Activated CD4-positive, alpha-beta memory T cell treated with anti-CD3 and anti-CD28 coated beads for 36 hours (primary cell): ENCODE measurements at regions not wholly inside any gene's neighbourhood (a gene's known extent, or its start where the extent isn't known, plus 50 kb on each side); places are given as distances from the start of the nearest gene placed in this dataset.
A peak's percentile ranks its signal among the peaks of the same experiment; 100 is the strongest.
"Not testable (repeated sequence)": the region's sequence is repeated elsewhere in the genome, so short reads cannot be mapped to it uniquely, and the experiment has no call there.

Experiments
- CTCF ChIA-PET: fragments of 350-600 bp; sonication (Branson Sonifier 250); formaldehyde crosslinking; loops from one replicate; lab custom pipeline; 2021; ENCODE audit warnings: antibody characterized with exemption, inconsistent platforms; lab: Charles Lee
- POLR2A ChIA-PET: fragments of 350-600 bp; sonication (Branson Sonifier 250); formaldehyde crosslinking; loops from one replicate; lab custom pipeline; 2021; ENCODE audit warnings: antibody characterized with exemption; lab: Charles Lee
- DNase-seq: peaks from one replicate; pipeline ENCODE4 v3.0.0-alpha.2; 2020
- H3K27ac Mint-ChIP-seq: one replicate; pipeline ENCODE4 v1.8.0; 2021; ENCODE audit warnings: mixed read lengths
- H3K27me3 Mint-ChIP-seq: one replicate; pipeline ENCODE4 v1.8.0; 2021; ENCODE audit warnings: mixed read lengths
- H3K36me3 Mint-ChIP-seq: one replicate; pipeline ENCODE4 v1.8.0; 2021; ENCODE audit warnings: mixed read lengths
- H3K4me1 Mint-ChIP-seq: one replicate; pipeline ENCODE4 v1.8.0; 2021; ENCODE audit warnings: low read depth, mixed read lengths
- H3K4me3 Mint-ChIP-seq: one replicate; pipeline ENCODE4 v1.8.0; 2021; ENCODE audit warnings: mild to moderate bottlenecking, mixed read lengths
- H3K9me3 Mint-ChIP-seq: one replicate; pipeline ENCODE4 v1.8.0; 2021; ENCODE audit warnings: mixed read lengths
- intact Hi-C: fragments of 100-400 bp; cut with micrococcal nuclease; formaldehyde crosslinking; loops from one replicate; pipeline ENCODE4 v1.15.1; 2023

GRCh38 chr2:105674859-105675541, 69.7 kb upstream of the NCK2 start:
- Mint-ChIP-seq H3K36me3 (peaks cover 2% of the 10 kb centered on the region), H3K4me3 (no peak overlapping the region), H3K4me1 (peaks cover 33% of the 10 kb centered on the region), H3K27me3 (no peaks in the 10 kb centered on the region), H3K27ac (peak overlapping the region; percentile 84), H3K9me3 (no peaks in the 10 kb centered on the region)
- POLR2A ChIA-PET, result interaction anchor here (1.6 kb wide), 1 partner anchor 71 kb away, joined by 7 read pairs; no protein-coding TSS in a partner anchor
- intact Hi-C loops, result loop anchor here (1.0 to 10.0 kb wide), 7 partner anchors 24 to 250 kb away; no protein-coding TSS in a partner anchor
- CTCF ChIA-PET, result interaction anchor here (1.4 kb wide), 1 partner anchor 12 kb away, joined by 4 read pairs; no protein-coding TSS in a partner anchor
- peak; percentile 86 for DNase-seq

GRCh38 chr2:105674401-105674800, 70.3 kb upstream of the NCK2 start:
- Mint-ChIP-seq H3K27ac (peak overlapping the region; percentile 63), H3K27me3 (no peaks in the 10 kb centered on the region), H3K36me3 (peaks cover 2% of the 10 kb centered on the region), H3K4me3 (no peak overlapping the region), H3K9me3 (no peaks in the 10 kb centered on the region), H3K4me1 (peaks cover 33% of the 10 kb centered on the region)
- ChIA-PET CTCF (no interaction called here), POLR2A (interaction anchor here (1.6 kb wide), 1 partner anchor 72 kb away, joined by 7 read pairs; no protein-coding TSS in a partner anchor)
- DNase-seq, result no peak
- intact Hi-C loops, result loop anchor here (2.0 to 10.0 kb wide), 4 partner anchors 24 to 250 kb away; no protein-coding TSS in a partner anchor

- intact Hi-C loops, result loop anchor here (10.0 kb wide), 2 partner anchors 184 to 254 kb away; no protein-coding TSS in a partner anchor
- POLR2A ChIA-PET, result no interaction called here
- peaks cover 5% of the 10 kb centered on the region for H3K36me3 Mint-ChIP-seq
- no peak for DNase-seq
- H3K27me3 Mint-ChIP-seq, result peaks cover 3% of the 10 kb centered on the region
- no peak overlapping the region for H3K4me3 Mint-ChIP-seq
- H3K27ac Mint-ChIP-seq, result no peak overlapping the region
- H3K9me3 Mint-ChIP-seq, result peaks cover 15% of the 10 kb centered on the region
- peaks cover 20% of the 10 kb centered on the region for H3K4me1 Mint-ChIP-seq
- CTCF ChIA-PET, result no interaction called here
Observed at GRCh38 chr2:105671156-105671555, 73.6 kb upstream of the NCK2 start.

GRCh38 chr2:105669384-105669891, 75.3 kb upstream of the NCK2 start:
- Mint-ChIP-seq H3K27me3 (peaks cover 3% of the 10 kb centered on the region), H3K36me3 (peaks cover 9% of the 10 kb centered on the region), H3K4me3 (no peak overlapping the region), H3K4me1 (peaks cover 3% of the 10 kb centered on the region), H3K27ac (no peak overlapping the region), H3K9me3 (peaks cover 28% of the 10 kb centered on the region)
- DNase-seq, result no peak
- intact Hi-C loops, result no loop called here
- CTCF ChIA-PET, result no interaction called here
- POLR2A ChIA-PET, result no interaction called here

- ChIA-PET POLR2A (no interaction called here), CTCF (no interaction called here)
- H3K36me3 Mint-ChIP-seq, result peaks cover 9% of the 10 kb centered on the region
- intact Hi-C loops, result no loop called here
- DNase-seq, result no peak
- H3K27ac Mint-ChIP-seq, result no peak overlapping the region
- peaks cover 28% of the 10 kb centered on the region for H3K9me3 Mint-ChIP-seq
- H3K27me3 Mint-ChIP-seq, result peaks cover 5% of the 10 kb centered on the region
- no peaks in the 10 kb centered on the region for H3K4me1 Mint-ChIP-seq
- no peak overlapping the region for H3K4me3 Mint-ChIP-seq
Observed at GRCh38 chr2:105665480-105665879, 79.2 kb upstream of the NCK2 start.

- H3K4me1 Mint-ChIP-seq, result no peaks in the 10 kb centered on the region
- H3K27me3 Mint-ChIP-seq, result peaks cover 2% of the 10 kb centered on the region
- no peak overlapping the region for H3K4me3 Mint-ChIP-seq
- ChIA-PET POLR2A (no interaction called here), CTCF (no interaction called here)
- intact Hi-C loops, result no loop called here
- no peak overlapping the region for H3K27ac Mint-ChIP-seq
- peaks cover 11% of the 10 kb centered on the region for H3K9me3 Mint-ChIP-seq
- no peak for DNase-seq
- H3K36me3 Mint-ChIP-seq, result peaks cover 5% of the 10 kb centered on the region
Observed at GRCh38 chr2:105660489-105660888, 84.2 kb upstream of the NCK2 start.

- H3K4me3 Mint-ChIP-seq, POLR2A ChIA-PET, H3K4me1 Mint-ChIP-seq, H3K36me3 Mint-ChIP-seq, H3K27me3 Mint-ChIP-seq, intact Hi-C loops, H3K9me3 Mint-ChIP-seq, CTCF ChIA-PET, DNase-seq, H3K27ac Mint-ChIP-seq: not testable (repeated sequence)
Observed at GRCh38 chr2:105655723-105656606, 88.7 kb upstream of the NCK2 start.

- no peak for DNase-seq
- H3K4me1 Mint-ChIP-seq, result peaks cover 4% of the 10 kb centered on the region
- no peak overlapping the region for H3K4me3 Mint-ChIP-seq
- peaks cover under 1% of the 10 kb centered on the region for H3K9me3 Mint-ChIP-seq
- no peaks in the 10 kb centered on the region for H3K36me3 Mint-ChIP-seq
- H3K27ac Mint-ChIP-seq, result no peak overlapping the region
- POLR2A ChIA-PET, result no interaction called here
- CTCF ChIA-PET, result no interaction called here
- intact Hi-C loops, result no loop called here
- no peaks in the 10 kb centered on the region for H3K27me3 Mint-ChIP-seq
Observed at GRCh38 chr2:105655244-105655643, 89.5 kb upstream of the NCK2 start.

- H3K4me1 Mint-ChIP-seq, result peaks cover 4% of the 10 kb centered on the region
- intact Hi-C loops, result loop anchor here (5.0 kb wide), 1 partner anchor 93 kb away; no protein-coding TSS in a partner anchor
- DNase-seq, result no peak
- H3K27ac Mint-ChIP-seq, result no peak overlapping the region
- no peaks in the 10 kb centered on the region for H3K36me3 Mint-ChIP-seq
- H3K9me3 Mint-ChIP-seq, result no peaks in the 10 kb centered on the region
- ChIA-PET CTCF (no interaction called here), POLR2A (no interaction called here)
- H3K4me3 Mint-ChIP-seq, result no peak overlapping the region
- no peaks in the 10 kb centered on the region for H3K27me3 Mint-ChIP-seq
Observed at GRCh38 chr2:105654474-105655004, 90.2 kb upstream of the NCK2 start.

- ChIA-PET POLR2A (no interaction called here), CTCF (no interaction called here)
- H3K27ac Mint-ChIP-seq, result no peak overlapping the region
- H3K4me3 Mint-ChIP-seq, result no peak overlapping the region
- peaks cover 4% of the 10 kb centered on the region for H3K4me1 Mint-ChIP-seq
- H3K36me3 Mint-ChIP-seq, result no peaks in the 10 kb centered on the region
- DNase-seq, result no peak
- no peaks in the 10 kb centered on the region for H3K9me3 Mint-ChIP-seq
- intact Hi-C loops, result loop anchor here (5.0 kb wide), 1 partner anchor 94 kb away; no protein-coding TSS in a partner anchor
- H3K27me3 Mint-ChIP-seq, result no peaks in the 10 kb centered on the region
Observed at GRCh38 chr2:105653302-105653701, 91.4 kb upstream of the NCK2 start.

- H3K9me3 Mint-ChIP-seq, result no peaks in the 10 kb centered on the region
- H3K4me3 Mint-ChIP-seq, result no peak overlapping the region
- ChIA-PET CTCF (no interaction called here), POLR2A (no interaction called here)
- no peak overlapping the region for H3K27ac Mint-ChIP-seq
- intact Hi-C loops, result loop anchor here (5.0 kb wide), 1 partner anchor 95 kb away; no protein-coding TSS in a partner anchor
- peaks cover 4% of the 10 kb centered on the region for H3K4me1 Mint-ChIP-seq
- no peaks in the 10 kb centered on the region for H3K36me3 Mint-ChIP-seq
- H3K27me3 Mint-ChIP-seq, result no peaks in the 10 kb centered on the region
- no peak for DNase-seq
Observed at GRCh38 chr2:105652014-105652796, 92.5 kb upstream of the NCK2 start.
